DND-41 (cell line): ENCODE measurements at regions not wholly inside any gene's neighbourhood (a gene's known extent, or its start where the extent isn't known, plus 50 kb on each side); places are given as distances from the start of the nearest gene placed in this dataset.

Experiments
- CTCF ChIP-seq: IDR thresholded peaks from 2 replicates; pipeline ENCODE4 v1.5.1; 2012; ENCODE audit warnings: borderline replicate concordance, low read length, moderate library complexity, mild to moderate bottlenecking; ENCODE audit not compliant: poor library complexity, severe bottlenecking; ENCODE audit errors: extremely low read depth
- EZH2 ChIP-seq: IDR thresholded peaks from 3 replicates; pipeline ENCODE4 v1.6.1; 2012; ENCODE audit warnings: borderline replicate concordance, low read depth, mild to moderate bottlenecking, moderate library complexity, low read length, inconsistent platforms; ENCODE audit not compliant: severe bottlenecking

- TF ChIP-seq CTCF (no peak), EZH2 (no peak)
These were observed 615.9 kb upstream of the FAT3 start for GRCh38 chr11:91608677-91609076.
